ENCODE measurements at regions not wholly inside any gene's neighbourhood (a gene's known extent, or its start where the extent isn't known, plus 50 kb on each side); places are given as distances from the start of the nearest gene placed in this dataset.
"Not testable (repeated sequence)": the region's sequence is repeated elsewhere in the genome, so short reads cannot be mapped to it uniquely, and the experiment has no call there.

- peak; percentile 41 for DNase-seq
Measured at GRCh38 chr1:198935306-198935921, 296.6 kb downstream of the PTPRC start.

GRCh38 chr1:198936371-198937083 is 297.7 kb downstream of the PTPRC start:
- no peak for DNase-seq

GRCh38 chr1:198937231-198938031 is 298.6 kb downstream of the PTPRC start:
- peak; percentile 41 for DNase-seq

GRCh38 chr1:198939286-198939685 is 300.4 kb downstream of the PTPRC start:
- DNase-seq = no peak

DNA sequence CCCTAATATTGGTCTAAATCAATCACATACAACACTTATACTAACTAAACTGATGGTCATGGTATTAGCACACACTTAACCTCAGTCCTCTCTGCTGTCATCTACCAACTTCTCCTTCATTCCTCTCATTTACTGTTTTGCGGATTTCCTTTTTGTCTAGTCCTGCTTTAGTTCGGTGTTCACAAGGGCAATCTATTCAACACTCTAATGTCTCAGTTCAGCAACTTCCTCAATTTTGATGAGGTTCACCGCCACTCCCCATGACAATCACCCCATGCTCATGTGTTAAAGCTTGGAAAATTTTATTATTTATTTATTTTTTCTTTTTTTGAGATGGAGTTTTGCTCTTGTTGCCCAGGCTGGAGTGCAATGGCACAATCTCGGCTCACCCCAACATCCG is 301.1 kb downstream of the PTPRC start:
- DNase-seq = no peak

GRCh38 chr1:198942466-198942865 is 303.6 kb downstream of the PTPRC start:
- no peak for DNase-seq

- DNase-seq = no peak
Measured at GRCh38 chr1:198943484-198944187, 304.8 kb downstream of the PTPRC start.

GRCh38 chr1:198947456-198947855 is 308.6 kb downstream of the PTPRC start:
- DNase-seq = no peak

DNA sequence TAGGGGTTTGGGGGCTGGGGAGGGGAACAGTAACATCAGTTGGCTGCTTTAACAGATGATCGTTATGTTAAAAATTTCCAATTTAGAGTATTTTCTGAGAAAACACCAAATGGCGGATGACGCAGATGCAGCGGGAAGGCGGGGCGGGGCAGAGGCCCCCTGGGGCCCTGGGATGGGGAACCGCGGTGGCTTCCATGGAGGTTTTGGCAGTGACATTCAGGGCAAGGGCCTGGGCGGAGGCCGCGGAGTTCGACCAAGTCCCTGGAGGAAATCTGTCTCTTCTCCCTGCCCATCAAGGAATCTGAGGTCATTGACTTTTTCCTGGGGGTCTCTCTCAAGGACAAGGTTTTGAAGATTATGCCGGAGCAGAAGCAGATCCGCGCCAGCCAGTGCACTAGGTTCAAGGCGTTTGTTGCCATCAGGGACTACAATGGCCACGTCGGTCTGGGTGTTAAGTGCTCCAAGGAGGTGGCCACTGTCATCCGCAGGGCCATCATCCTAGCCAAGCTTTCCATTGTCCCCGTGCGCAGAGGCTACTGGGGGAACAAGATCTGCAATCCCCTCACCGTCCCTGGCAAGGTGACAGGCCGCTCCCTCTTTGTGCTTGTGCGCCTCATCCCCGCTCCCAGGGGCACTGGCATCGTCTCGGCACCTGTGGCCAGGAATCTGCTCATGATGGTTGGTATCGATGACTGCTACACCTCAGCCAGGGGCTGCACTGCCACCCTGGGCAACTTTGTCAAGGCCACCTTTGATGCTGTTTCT is 310.2 kb downstream of the PTPRC start:
- DNase-seq = no peak

DNA sequence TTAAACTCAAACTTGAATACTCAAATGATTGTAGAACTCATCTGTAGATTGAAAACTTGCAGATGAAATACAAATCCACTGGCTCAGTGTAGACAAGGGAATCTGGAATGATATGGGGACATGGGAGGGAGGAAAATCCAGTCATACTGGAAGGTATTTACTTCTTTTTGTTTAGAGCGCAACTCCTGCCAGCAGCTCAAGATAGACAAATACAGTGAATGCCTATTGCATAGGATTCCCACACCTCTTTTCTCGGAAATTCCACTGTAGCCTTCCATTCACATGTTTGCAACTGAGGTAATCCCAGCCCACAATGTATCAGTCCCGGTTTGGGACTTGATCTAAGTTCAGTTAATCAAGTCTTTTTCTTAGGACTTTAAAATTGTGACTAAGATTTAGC is 311.2 kb downstream of the PTPRC start:
- no peak for DNase-seq

GRCh38 chr1:198955085-198955484 is 316.2 kb downstream of the PTPRC start:
- no peak for DNase-seq

DNA sequence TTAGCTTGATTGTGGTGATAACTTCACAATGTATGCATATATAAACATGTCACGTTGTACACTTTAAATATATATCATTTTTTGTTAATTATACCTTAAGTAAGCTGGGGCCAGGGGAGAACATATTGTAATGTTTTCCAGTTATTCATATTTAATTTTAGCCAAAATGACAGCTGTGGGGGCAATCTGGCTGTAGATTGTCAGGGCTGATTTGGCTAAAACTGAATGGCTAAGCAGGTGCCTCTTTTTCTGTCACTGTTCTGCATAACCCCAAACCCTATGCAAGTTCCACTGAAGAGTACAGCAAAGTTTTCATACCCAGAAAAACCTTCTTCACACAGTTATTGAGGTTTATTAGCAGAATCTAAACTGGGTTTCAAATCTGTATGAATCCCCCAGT is 318.2 kb downstream of the PTPRC start:
- no peak for DNase-seq

DNA sequence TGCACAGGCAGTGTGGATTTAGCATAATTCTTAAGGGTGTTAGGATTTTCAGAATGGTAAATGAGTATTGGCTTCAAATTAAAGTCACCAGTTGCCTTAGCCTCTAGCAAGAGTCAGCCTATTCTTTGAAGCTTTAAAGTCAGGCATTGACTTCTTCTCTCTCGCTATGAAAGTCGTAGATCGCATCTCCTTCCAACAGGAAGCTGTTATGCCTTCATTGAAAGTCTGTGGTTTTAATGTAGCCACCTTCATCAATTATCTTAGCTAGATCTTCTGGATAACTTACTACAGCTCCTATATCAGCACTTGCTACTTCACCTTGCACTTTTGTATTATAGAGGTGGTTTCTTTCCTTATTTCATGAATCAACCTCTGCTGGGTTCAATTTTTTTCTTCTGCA is 320.2 kb downstream of the PTPRC start:
- DNase-seq = no peak

DNA sequence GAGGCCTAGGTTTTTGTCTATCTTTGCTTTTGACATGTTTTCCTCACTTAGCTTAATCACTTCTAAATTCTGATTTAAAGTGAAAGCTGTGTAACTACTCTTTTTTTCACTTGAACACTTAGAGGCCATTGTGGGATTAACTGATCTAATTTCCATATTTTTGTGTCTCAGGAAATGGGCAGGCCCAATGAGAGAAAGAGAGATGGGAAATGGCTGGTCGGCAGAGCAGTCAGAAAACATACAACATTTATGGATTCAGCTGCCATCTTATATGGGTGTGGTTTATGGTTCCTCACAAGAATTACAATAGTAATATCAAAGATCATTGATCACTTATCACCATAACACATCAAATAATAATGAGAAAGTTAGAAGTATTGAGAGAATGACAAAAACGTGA is 320.8 kb downstream of the PTPRC start:
- no peak for DNase-seq

DNA sequence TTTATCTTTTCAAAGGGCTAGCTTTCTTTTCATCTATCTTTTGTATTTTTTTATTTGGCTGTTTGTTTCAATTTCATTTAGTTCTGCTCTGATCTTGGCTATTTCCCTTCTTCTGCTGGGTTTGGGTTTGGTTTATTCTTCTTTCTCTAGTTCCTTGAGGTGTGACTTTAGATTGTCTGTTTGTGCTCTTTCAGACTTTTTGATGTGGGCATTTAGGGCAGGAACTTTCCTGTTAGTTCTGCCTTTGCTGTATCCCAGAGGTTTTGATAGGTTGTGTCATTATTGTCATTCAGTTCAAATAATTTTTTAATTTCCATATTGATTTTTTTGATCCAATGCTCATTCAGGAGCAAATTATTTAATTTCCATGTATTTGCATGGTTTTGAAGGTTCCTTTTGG is 325.0 kb downstream of the PTPRC start:
- DNase-seq = not testable (repeated sequence)

DNA sequence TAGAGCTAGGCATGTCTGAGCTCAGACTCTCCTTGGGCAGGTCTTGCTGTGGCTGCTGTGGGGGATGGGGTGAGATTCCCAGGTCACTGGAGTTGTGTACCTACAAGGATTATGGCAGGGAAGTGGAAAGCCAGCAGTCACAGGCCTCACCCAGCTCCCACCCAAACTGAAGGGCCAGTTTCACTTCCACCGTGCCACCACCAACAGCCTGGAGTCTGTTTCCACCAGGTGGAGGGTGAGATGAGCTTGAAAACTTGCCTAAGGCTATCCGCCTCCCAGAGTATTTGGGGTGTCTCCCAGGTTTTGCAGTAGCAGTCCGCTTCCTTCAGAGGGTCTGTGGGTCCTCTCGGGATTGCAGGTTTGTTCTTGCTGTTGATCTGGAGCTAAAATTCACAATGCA is 327.7 kb downstream of the PTPRC start:
- no peak for DNase-seq

DNA sequence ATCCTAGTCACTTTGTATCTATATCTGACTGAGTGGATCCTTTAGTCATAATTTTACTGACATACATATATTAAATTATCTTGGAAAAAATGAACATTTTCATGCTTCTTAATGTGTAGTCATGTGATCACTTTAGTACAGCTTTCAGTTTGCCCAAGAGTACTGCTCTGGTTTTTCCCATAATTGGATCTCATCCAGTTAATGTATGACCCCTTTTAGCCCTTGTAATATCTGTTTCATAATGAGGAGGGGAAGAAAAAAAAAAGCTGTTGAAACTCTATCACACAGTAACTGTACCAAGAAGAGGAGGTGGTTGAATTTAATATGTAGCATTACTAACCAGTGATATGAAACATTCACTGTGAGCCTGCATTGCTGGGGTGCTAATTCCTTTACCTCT is 328.7 kb downstream of the PTPRC start:
- no peak for DNase-seq

DNA sequence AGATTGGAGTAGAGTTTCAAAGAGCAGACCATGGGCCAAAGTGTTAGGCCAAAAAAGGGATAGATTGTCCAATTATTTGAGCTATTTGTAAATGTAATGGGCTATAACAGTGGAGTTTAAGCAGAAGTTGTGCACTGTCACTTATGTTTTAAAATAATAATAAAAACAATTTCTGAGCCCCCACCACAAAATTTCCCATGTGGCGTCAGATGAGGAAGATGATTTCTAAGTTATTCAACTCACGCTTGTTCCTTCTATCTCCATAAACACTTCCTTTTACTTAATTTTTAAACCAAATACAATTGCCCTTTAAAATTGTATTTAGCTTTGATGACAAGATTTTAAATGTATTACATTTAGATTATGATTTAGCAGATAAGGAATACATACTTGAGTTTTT is 330.0 kb downstream of the PTPRC start:
- no peak for DNase-seq

DNA sequence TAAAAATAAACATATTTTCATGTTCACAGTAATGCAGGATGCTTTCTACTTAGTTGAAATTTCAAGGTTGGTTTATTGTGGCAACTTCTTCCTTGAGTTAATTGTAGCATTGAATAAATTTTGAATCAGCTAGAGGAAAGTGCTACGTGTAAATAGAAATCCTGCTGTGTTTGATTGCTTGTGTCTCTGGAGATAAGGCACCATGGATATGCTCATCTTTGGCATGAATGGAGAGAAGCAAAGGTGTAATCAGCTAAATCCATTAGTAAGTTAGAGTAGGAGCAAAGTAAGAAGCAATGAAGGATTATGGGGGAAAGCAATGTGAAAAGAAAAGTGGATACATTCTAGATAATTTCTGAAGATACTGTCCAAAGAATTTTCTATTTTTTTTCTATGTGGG is 331.1 kb downstream of the PTPRC start:
- no peak for DNase-seq

DNA sequence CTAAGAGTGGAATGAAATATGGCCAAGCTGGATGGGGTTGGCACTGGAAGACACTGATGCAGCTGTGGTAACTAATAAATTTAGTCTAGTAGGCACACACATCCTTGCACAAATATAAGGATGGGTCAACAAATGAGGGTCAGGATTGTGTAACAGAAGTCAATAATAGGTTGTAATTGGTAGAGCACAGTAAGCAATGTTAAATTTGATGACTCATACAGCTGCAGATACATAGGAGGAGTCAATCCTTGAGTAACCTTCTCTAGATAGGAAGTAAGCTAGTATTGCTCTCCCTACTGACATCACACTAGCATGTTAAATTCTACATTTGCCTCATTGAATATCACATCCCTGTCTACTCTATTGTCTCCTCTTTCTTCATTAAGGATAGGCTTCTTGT is 332.1 kb downstream of the PTPRC start:
- DNase-seq = no peak

DNA sequence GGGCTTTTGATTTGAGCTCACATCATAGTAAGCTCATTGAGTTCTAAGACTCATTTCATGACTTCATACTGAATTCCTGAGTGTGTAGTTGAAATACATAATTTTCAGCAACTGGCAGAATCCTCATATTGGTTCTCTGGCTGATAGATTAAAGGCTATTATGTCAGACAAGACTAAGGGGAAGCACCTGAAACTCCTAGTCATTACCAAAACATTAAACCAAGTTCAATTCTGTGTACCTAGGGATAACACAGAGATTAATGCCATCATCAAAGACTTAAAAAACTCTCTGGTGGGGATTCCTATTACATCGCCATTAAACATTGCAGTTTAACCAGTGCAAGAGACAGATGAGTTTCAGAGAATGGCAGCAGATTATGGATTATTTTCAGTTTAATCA is 339.1 kb downstream of the PTPRC start:
- no peak for DNase-seq

DNA sequence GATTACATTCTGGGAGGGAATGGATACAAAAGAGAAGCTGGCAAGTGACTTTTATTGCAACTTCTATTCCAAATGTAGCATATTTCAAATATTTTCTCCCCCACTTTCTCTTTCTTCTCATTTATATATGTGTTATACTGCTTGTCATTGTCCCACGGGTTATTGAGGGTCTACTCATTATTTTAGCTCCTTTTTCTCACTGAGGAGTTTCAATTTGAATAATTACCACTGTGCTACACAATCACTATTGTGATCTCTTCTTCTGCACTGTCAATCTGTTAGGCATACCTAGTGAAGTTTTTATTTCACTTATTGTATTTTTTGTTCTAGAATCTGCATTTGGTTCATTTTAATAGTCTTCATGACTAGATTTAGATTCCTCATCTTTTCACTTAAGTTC is 339.7 kb downstream of the PTPRC start:
- DNase-seq = no peak

GRCh38 chr1:198986036-198986435 is 347.2 kb downstream of the PTPRC start:
- no peak for DNase-seq

All from activated CD4-positive, CD25-positive, alpha-beta regulatory T cell treated with anti-CD3 and anti-CD28 coated beads, Interleukin-2, amount 50 U/mL, for 72 hours (primary cell).